ENCODE measurements at regions not wholly inside any gene's neighbourhood (a gene's known extent, or its start where the extent isn't known, plus 50 kb on each side); places are given as distances from the start of the nearest gene placed in this dataset.

DNA sequence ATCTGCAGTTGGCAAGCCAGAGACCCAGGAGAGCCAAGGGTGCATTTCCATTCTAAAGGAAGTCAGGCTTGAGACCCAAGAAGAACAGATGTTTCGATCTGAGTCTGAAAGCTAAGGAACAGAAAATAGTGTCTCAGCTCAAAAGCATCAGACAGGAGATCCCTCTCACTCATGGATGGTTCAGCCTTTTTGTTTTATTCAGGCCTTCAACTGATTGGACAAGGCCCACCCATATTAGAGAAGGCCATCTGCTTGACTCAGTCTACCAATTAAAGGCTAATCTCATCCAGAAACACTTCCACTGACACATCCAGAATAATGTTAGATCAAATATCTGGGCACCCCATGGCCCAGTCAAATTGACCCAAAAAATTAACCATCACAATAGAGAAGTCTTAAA, 255.0 kb downstream of the TXNL1 start:
- Histone ChIP-seq H3K4me1 (ENCODE audit: control insufficient read depth in 1 of 2, insufficient read depth in 2 of 2, low read length in 2 of 2) (no peaks in the 10 kb centered on the region), H3K36me3 (replicated peaks in 1 of 2; ENCODE audit: control insufficient read depth in 1 of 2, insufficient read depth in 2 of 2, low read length in 2 of 2) (no peaks in the 10 kb centered on the region), H2AFZ (ENCODE audit: insufficient read depth, low read depth, low read length, poor library complexity, severe bottlenecking) (no peak overlapping the region), H3K9ac (ENCODE audit: insufficient read depth, low read length, poor library complexity, severe bottlenecking) (no peak overlapping the region), H3K4me3 (replicated peaks in 1 of 3; ENCODE audit: low read depth in 2 of 3, low read length in 3 of 3) (no peak overlapping the region), H3K79me2 (ENCODE audit: insufficient read depth, low read length) (no peaks in the 10 kb centered on the region), H3K27me3 (ENCODE audit: control insufficient read depth in 2 of 2, insufficient read depth in 2 of 2, low read length in 2 of 2) (no peaks in the 10 kb centered on the region), H3K9me3 (replicated peaks in 1 of 2; ENCODE audit: control insufficient read depth in 1 of 2, insufficient read depth in 1 of 2, low read length in 2 of 2) (no peaks in the 10 kb centered on the region), H3K4me2 (replicated peaks; ENCODE audit: extremely low read depth, low read length, poor library complexity, severe bottlenecking) (no peak overlapping the region), H3K27ac (ENCODE audit: low read depth in 1 of 2, low read length in 2 of 2) (no peak overlapping the region), H4K20me1 (ENCODE audit: insufficient read depth, low read length) (no peaks in the 10 kb centered on the region)
- Mint-ChIP-seq H3K27ac (no peak overlapping the region), H3K36me3 (no peaks in the 10 kb centered on the region), H3K9me3 (peaks cover 0 to 2% (median 0%) of the 10 kb centered on the region in 7 donors), H3K4me3 (no peak overlapping the region), H3K4me1 (peaks cover 1% of the 10 kb centered on the region), H3K27me3 (ENCODE audit: low read depth in 3 of 3) (peaks cover 0 to 1% (median 0%) of the 10 kb centered on the region in 3 donors)
- TF ChIP-seq, protein P1, sequence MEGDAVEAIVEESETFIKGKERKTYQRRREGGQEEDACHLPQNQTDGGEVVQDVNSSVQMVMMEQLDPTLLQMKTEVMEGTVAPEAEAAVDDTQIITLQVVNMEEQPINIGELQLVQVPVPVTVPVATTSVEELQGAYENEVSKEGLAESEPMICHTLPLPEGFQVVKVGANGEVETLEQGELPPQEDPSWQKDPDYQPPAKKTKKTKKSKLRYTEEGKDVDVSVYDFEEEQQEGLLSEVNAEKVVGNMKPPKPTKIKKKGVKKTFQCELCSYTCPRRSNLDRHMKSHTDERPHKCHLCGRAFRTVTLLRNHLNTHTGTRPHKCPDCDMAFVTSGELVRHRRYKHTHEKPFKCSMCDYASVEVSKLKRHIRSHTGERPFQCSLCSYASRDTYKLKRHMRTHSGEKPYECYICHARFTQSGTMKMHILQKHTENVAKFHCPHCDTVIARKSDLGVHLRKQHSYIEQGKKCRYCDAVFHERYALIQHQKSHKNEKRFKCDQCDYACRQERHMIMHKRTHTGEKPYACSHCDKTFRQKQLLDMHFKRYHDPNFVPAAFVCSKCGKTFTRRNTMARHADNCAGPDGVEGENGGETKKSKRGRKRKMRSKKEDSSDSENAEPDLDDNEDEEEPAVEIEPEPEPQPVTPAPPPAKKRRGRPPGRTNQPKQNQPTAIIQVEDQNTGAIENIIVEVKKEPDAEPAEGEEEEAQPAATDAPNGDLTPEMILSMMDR (IDR thresholded peaks at IDR 0.05), result no peak
- intact Hi-C loops (cut with micrococcal nuclease), result no loop called here
- no peak for DNase-seq
- WGBS (ENCODE audit: insufficient coverage), result 100% methylated on average over 1 of the region's 1 CpG

DNA sequence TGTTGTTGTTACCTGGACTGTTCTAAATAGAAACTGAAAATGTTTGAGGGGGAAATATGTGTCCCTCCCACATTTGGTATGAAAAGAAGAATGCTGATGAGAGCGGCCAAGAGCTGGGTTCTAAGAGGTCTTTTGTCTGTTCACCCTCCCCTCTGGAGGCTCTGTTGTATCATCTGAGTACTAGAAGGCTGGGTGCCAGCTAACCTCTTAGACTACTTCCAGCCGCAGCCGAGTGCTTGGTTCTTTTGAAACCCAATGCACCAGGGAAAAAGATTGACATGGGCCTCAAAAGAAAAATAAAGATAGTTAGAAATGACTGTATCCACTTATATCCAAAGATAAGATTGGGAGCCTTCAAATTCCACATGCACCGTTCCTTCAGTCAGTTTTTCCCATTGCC, 255.9 kb downstream of the TXNL1 start:
- peaks cover 0 to 2% (median 0%) of the 10 kb centered on the region in 7 donors for H3K9me3 Mint-ChIP-seq
- no peak for DNase-seq
- Histone ChIP-seq H3K27me3 (ENCODE audit: control insufficient read depth in 2 of 2, insufficient read depth in 2 of 2, low read length in 2 of 2) (no peaks in the 10 kb centered on the region), H3K4me1 (ENCODE audit: control insufficient read depth in 1 of 2, insufficient read depth in 2 of 2, low read length in 2 of 2) (no peaks in the 10 kb centered on the region), H3K36me3 (replicated peaks in 1 of 2; ENCODE audit: control insufficient read depth in 1 of 2, insufficient read depth in 2 of 2, low read length in 2 of 2) (no peaks in the 10 kb centered on the region), H3K4me3 (replicated peaks in 1 of 3; ENCODE audit: low read depth in 2 of 3, low read length in 3 of 3) (no peak overlapping the region), H3K27ac (ENCODE audit: low read depth in 1 of 2, low read length in 2 of 2) (no peak overlapping the region), H3K9ac (ENCODE audit: insufficient read depth, low read length, poor library complexity, severe bottlenecking) (no peak overlapping the region), H3K9me3 (replicated peaks in 1 of 2; ENCODE audit: control insufficient read depth in 1 of 2, insufficient read depth in 1 of 2, low read length in 2 of 2) (no peaks in the 10 kb centered on the region), H3K4me2 (replicated peaks; ENCODE audit: extremely low read depth, low read length, poor library complexity, severe bottlenecking) (no peak overlapping the region), H2AFZ (ENCODE audit: insufficient read depth, low read depth, low read length, poor library complexity, severe bottlenecking) (no peak overlapping the region), H4K20me1 (ENCODE audit: insufficient read depth, low read length) (no peaks in the 10 kb centered on the region), H3K79me2 (ENCODE audit: insufficient read depth, low read length) (no peaks in the 10 kb centered on the region)
- no peaks in the 10 kb centered on the region for H3K36me3 Mint-ChIP-seq
- TF ChIP-seq, protein P1 (IDR thresholded peaks at IDR 0.05), result no peak
- intact Hi-C loops (cut with micrococcal nuclease), result no loop called here
- H3K27me3 Mint-ChIP-seq (ENCODE audit: low read depth in 3 of 3), result peaks cover 0 to 1% (median 0%) of the 10 kb centered on the region in 3 donors
- peaks cover 1% of the 10 kb centered on the region for H3K4me1 Mint-ChIP-seq
- 83% methylated on average over 2 of the region's 4 CpGs for WGBS (ENCODE audit: insufficient coverage)
- no peak overlapping the region for H3K4me3 Mint-ChIP-seq
- H3K27ac Mint-ChIP-seq, result no peak overlapping the region
